GM19397 (cell line): ENCODE measurements at regions not wholly inside any gene's neighbourhood (a gene's known extent, or its start where the extent isn't known, plus 50 kb on each side); places are given as distances from the start of the nearest gene placed in this dataset.
"Not testable (repeated sequence)": the region's sequence is repeated elsewhere in the genome, so short reads cannot be mapped to it uniquely, and the experiment has no call there.

Experiments used
- ATAC-seq: cut with Tn5 transposase; IDR thresholded peaks from one replicate; pipeline ENCODE4 v1.9.1; 2021; ENCODE audit warnings: mild to moderate bottlenecking, moderate library complexity; ENCODE audit not compliant: unreplicated experiment

DNA sequence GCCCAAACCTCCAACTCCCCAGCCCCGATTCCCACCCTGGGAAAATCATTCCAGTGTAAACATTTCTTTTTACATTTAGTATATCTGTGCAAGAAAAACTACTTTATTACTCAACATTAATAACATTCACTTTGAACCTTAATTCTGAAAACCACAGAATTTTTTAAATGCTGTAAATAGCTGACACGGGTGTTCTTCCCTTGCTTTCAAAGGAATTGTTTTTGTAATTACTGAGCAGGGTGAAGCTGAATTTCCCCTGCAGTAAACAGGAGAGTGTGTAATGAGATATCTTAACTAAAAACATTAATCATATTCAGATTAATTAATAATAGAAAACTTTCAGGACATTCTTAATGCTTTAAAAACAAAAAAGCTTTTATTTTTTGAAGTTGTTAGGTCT lies 99.3 kb upstream of the CITED2 start:
- ATAC-seq = no peak

DNA sequence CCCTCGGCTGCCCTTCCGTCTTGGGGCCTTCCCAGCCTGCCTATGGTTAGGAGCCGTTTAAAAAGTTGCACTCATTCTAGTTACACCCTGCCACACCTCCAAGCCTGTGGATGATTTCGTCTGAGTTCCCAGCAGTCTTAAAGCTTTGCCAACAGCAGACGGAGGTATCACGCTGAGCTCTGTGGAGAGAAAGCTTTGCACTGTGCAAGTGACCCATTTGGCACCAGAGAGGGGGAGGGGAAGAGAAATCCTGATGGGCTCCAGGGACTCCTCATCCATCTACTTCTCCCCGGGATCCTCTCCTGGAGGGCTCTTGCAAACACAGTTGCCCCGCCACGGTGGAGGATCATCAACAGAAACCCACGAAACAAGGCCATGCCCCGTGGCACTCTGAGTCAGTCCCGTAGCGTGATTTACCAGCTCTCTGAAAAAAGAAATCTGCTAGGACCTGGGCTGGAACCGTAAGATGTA lies 98.8 kb upstream of the CITED2 start:
- no peak for ATAC-seq

DNA sequence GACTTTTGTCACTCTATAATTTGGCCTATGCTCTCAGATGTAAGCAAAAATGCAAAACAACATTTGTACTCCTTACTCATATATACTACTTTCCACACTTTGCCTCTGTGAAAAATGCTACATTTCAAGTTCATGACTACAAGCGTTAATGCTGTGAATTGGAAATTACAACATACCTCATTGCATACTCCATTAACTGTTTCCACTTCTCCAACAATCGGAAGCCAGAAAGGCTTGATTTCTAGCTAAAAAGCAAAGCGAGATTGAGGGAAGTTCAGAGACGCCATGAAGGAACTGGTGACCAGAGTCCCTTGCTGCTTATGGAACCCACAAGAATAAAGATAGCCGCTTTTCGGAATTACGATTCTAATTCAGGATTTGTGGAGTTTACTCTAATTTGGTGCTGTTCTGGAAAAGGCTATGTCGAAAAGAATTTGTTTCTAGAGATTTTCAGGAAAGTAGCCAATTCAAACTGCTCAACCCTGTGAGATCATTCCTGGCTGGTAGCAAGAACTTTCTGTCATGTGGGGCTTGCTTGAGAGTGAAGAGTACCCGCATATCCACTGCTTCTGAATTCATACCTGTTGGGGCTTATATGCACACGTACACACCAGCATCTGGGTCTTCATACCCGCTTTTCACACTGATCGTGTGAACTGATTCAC lies 98.0 kb upstream of the CITED2 start:
- no peak for ATAC-seq

DNA sequence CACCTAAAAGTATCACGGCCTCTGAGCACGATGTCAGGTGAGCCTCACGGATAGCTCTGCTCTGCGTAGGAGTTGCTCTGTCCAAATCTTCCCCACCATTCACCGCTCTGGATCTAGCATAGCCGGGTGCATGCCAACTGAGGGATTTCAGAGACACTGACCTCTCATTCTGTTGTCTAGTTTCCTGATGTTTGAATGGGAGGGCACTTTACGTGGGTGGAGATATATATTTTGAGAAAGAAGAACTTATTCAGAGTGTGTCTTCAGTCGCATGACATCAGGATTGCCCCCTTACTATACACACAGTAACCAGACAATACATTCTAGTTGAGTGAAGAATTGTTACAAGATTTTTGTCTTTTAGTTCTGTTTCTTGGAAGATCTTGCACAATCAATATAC lies 96.5 kb upstream of the CITED2 start:
- no peak for ATAC-seq

DNA sequence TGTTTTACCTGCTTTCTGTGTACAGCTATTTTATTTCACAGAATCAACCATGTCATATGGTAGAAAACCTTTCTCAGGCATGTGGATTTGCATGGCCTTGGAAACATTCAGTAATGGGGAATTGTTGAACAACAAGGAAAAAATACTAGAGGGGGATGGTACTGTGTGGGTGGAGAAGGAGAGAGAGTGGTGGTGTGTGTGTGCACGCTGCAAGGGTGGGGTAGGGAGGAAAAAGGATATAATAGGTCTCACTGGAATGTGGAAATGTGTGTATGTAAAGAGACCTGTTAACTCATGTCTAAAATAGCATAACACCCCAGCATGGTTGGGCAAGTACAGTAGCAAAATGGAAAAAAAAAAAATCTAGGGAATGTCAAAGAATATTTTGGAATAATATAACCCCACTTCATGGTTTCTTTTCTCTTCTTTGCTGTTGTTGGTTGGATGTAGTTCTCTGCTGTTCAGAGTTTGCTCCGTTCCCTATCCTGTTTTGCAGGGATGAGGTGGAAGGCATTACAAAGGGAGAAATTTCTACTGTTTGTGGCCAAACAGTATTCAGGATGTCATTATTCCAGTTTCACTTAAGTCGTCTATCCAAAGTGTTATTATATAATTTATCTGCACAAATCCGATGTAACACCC lies 93.9 kb upstream of the CITED2 start:
- no peak for ATAC-seq

DNA sequence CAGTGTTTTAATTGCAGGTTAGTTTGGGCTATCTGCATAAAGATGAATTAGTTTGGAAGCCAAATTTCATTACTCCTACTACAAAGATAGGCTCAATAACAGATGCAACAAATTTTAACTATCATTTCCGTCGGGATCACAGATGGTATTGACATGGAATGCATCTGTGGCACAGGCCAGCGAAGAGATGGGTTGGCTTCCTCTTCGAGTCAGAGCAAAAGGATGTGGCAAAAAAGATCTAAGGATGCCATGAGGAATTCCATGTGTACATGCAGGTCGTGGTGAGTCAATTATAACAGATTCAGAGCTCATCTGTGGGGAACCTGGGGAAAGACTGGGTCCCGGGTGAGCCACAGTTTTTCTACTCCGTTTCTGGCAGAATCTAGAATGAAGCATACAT lies 83.0 kb upstream of the CITED2 start:
- ATAC-seq = no peak

DNA sequence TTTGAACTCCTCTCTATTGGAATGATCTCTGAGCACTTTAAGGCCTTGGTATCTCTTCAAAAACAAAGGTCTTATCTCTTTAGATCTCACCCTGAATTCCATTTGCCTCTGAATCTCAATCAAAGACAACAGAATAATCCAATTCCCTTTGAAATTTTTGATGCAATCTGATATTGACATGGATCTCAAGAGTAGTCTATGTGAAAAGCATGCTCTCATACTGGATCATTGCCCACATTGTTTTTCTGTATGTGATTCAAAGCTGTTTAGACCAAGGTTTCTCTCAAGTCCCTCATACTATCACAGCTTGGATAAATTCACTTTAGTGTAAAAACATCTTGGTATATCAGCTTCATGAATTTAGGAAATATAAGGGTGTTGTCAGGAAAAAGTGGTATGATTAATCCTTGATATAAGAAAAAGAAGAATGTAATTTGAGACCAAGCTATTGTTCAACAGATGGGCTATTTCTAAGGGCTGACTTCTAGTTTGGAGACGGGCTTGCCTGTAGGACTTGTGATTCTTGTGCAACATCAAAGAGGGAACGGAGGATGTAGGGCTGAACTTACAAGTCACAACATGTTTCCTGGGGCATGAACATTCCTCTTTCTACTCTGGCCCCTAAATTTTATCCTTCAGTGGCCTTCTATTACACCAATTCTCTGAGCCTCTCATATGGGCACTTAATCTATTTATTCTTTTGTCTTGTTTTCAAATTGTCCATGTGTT lies 77.9 kb upstream of the CITED2 start:
- no peak for ATAC-seq

DNA sequence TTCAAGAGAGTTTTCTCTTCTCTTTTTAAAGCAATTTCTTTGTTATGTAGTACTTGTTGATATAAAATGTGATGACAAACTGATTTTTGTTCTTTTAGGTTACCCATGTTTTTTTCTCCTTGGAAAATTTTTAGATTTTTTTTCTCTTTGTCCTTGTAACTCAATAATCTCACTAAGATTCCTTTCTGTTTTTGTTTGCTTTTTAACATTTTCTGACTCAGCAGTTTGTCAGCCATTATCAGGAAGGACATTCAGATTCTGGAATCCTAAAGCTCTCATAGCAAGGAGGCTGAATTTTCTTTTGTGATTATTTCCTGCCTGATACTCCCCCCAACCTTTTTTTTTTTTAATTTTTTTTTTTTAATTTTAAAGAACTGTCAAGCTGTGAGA lies 75.2 kb upstream of the CITED2 start:
- no peak for ATAC-seq

DNA sequence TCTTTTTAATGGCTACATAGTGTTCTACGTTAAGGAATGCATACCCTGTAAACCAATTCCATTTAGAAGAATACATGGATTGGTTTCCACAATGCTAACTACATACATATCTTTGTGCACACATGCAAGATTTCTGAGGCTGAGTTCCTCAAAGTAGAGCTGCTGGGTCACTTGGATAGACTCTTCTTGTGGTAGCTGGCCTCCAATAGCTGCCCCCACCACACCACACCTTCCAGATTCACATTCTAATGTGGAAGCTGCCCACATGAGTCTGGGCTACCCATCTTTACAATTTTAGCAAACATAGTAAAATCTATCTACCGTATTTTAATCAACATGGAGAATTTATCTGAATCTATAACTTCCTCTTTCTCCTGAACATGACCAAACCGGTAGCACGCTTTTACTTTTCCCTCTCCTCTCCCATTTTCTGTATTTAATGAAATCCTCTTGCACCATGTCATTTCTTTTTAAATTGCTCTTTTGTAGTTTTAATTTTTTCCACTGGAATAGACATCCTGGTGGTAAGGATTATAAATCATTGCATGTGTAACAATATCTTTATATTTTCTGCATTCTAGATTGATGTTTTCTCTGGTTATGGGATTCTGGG lies 74.7 kb upstream of the CITED2 start:
- no peak for ATAC-seq

DNA sequence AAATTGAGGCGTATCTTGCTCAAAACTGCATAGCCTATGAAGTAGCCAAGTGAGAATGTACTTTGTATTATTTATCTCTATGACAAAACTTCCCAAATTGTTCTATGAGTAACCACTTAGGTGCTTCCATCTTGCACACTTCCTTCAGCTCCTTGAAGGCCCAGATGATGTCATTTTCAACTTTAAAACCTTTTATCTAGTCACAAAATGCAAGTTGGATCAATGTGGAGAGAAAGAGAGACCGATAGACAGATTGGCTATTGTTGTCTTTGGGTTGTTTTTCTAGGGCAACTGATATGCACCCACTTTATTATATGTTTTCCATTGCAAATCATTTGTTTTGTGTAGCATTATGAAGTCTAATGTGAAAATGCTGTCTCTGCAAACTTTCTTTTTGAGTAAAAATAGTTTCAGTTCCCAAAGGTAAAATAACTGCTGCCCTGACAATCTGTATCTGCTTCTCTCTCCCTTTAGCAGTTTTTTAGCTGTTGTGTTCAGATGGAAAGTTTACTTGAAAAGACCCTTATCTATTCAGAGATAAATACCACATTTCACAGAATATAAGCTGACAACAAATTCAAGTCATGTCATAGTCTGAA lies 73.7 kb upstream of the CITED2 start:
- peak; percentile 70 for ATAC-seq

DNA sequence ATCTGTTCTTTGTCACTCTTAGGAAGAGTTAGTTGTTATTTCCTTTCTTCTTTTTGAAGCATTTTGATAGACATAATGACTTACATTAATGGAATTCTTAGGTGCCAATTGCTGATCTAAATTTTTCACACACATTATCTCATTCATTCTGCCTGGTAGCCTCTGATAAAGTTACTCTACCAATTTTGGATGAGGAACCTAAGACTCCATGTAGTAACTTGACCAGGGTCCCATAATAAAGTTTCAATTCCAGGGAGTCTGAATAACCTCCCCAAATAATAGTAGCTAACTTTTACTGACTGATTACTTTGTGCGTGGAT lies 73.2 kb upstream of the CITED2 start:
- ATAC-seq = no peak

DNA sequence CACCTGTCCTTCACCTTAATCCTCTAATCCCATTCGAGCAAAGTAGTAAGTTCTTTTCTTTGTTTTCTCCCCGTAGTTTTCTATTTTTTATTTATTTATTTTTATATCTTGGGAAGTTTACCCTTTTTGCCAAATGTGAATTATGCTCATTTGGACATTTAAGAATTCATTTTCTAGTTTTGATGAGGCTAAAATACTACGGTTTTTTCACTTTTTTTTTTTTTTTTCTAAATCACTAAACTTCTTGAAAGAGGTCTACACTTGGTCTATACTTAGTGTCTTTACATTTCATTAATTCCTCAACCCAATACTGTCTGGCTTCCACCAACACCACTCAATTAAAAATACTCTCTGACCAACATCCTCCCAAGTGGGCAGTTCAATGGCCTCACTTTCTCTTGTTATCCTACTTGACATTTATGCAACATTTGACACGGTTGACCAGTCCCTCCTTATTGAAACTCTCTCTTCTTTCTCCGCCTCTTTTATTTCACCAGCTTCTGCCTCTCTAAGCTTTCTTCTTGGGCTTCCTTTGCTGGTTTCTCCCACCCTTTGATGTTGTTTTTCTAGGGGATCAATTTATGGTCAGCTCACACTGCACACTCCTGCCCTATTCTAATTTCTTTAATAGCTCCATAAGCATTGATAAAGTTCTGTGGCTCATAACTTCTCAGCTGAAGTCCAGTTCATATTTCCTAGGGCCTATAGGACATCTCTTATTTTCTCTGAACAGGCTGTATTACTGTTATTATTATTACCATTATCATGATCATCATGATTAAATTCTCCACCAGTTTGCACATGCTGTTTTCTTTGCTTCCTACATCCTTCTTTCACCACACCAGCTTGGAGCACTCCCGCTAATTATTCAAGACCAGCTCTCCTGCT lies 72.6 kb upstream of the CITED2 start:
- ATAC-seq = no peak

DNA sequence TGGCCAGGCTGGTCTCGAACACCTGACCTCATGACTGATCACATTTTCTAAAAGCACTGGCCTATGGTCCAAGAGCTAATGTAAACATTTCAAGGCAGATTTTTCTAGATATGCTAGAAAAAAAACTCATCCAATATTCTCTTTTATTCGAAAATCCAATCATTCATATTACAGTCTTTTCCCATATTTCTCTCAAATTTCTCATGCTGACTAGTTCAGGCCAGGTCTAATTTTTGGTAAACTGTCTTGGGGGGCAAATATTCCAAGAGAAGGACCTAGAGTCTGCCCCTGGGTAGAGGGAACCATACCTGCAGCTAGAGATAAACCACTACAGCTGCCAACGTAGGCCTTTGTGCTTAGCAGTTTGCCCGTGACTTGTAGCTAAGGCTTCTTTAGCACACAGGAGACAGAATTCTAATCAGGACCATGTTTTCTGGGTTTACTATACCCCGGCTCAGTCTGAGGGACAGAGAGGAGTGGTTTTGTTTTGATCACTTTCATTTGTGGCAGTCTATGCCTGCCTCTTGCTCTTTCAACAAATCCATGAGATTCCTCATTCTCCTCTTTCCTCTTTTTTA lies 71.8 kb upstream of the CITED2 start:
- ATAC-seq = no peak

DNA sequence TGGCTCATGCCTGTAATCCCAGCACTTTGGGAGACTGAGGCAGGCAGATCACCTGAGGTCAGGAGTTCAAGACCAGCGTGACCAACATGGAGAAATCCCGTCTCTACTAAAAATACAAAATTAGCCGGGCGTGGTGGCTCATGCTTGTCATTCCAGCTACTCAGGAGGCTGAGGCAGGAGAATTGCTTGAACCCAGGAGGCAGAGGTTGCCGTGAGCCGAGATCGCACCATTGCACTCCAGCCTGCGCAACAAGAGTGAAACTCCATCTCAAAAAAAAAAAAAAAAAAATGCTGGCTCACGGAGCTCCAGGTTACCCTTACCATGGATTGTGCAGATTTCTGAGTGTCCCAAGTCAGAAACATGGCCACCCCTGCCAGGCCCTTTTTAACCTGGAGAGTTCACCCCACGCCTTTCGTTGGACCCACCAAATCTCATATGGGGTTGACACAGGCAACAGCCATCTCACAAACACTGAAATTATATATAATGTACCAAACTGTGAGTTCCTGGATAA lies 69.9 kb upstream of the CITED2 start:
- ATAC-seq = not testable (repeated sequence)

DNA sequence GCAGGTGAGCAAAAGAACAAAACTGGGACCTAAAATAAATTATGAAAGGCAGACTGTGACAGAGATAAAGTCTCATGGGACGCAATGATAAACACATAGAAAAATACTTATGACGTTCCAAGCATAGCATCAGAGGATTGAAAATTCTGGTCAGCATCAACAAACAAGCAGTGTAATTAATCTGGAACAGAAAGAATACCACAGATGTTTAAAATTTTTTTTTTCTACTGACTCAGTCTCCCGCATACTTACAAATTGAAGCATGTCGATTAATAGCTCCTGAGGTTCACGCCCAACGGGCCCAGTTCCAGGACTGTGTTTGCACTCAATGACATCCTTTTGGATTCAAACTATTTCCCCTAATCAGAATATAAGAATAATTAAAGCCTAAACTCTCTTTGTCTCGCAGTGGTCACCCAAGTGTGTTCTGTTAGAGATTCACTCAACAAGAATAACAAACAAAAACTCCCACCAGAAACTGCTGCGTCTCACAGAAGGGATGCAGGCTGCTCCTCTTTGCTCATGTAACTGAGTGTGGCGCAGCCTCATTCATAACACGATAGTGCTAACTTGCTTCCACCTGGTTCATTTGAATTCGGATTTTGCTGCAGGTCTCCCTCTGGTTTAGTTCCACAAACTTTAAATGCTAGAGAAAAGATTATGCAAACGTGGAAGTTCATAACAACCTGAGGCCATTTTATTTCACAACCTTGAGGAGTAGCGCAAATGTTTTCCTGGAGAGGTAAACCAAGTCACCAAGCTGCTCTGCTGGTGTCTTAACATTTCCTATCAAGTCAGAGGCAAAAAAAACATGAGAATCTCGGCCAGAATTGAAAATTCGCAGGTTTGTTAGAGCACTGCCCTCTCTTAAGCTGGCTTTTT lies 69.0 kb upstream of the CITED2 start:
- no peak for ATAC-seq

DNA sequence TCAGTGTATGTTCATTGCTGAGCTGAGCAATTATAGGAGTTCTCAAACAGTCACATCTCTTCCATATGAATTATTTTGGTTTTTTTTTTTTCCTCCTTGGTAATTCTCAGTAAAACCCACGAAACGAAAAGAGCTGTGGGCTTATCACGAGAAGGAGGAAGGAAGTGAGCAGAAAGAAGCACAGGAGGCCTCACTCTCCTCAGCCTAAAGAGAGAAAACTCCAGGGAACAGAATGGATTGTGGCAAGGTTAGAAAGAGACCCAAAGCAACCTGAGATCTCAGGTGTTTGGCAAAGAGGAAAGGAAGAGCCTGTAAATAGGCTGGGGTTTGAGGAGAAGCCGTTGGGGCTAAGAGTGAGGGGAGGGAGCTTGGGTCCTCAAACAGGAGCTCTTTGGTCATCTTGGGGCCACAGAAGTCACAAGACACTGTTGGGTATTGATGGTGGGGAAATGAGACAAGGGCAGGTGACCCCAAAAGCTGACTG lies 67.8 kb upstream of the CITED2 start:
- ATAC-seq = no peak

DNA sequence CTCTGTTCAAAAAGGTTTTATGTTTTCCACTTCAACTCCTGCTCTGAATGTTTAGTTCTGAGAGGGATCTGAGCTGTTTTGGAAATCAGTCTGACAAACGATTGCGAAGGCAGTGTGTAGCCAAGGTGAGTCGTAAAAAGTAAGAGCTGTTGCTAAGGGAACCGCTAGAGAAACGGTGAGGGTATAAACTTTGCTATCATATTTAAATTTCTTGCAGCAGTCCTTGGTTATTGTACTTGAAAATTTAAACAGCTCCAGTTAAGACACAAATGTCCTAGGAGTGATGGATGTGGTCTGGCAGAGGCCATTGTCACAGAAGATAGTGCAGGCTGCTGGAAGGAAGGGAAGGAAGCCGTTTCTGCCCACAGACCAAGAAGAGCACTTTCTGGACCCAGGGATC lies 64.9 kb upstream of the CITED2 start:
- no peak for ATAC-seq

DNA sequence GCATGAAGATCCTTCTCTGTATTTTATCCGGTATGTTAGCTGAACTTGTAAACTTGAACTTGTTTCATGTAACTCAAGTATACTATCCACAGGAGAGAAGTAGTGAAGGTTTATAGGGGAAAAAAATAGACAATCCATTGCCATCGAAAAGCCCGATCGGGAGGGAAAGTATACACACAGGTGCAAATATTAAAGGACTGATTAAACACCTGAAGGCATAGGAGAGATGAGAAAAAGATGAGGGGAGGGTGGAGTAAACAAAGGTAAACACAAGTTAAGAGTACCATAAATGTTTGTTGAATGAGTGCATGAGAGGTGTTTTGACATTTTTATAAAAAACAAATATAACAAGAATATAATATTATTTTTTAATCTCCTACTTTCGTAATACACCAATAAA lies 64.3 kb upstream of the CITED2 start:
- ATAC-seq = no peak

DNA sequence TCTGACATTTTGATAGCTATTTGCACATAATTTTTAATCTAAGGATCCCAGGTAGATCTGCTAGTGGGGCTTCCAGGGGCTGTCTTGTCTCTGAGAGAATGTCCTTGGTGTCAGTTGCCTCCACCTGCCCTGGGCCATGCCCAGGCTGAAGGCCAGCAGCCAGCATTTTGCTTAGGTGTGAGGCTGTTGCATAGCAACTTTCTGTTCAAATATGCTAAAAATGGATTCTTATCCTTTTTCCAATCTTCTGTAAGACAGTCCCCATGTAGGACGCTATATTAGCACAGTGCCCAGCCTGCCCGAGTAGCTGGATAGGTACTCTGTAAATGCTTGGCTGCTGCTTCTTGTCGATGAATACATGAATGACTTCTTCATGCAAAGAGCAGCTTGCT lies 62.5 kb upstream of the CITED2 start:
- ATAC-seq = no peak
